SK-N-SH (cell line): ENCODE measurements at regions not wholly inside any gene's neighbourhood (a gene's known extent, or its start where the extent isn't known, plus 50 kb on each side); places are given as distances from the start of the nearest gene placed in this dataset.

Experiments
- CTCF ChIA-PET: fragments of 300-600, 350-600 bp; formaldehyde crosslinking; extraction: SDS; loops from one replicate; lab custom pipeline; 2021; lab: Yijun Ruan, JAX
- POLR2A ChIA-PET: fragments of 350-600 bp; sonication (Branson Sonifier 250); formaldehyde crosslinking; extraction: SDS; loops from one replicate; lab custom pipeline; 2020; ENCODE audit warnings: antibody characterized with exemption, inconsistent platforms; lab: Yijun Ruan, JAX
- DNase-seq: peaks from one replicate; pipeline ENCODE4 v3.0.0; 2012
- H2AFZ ChIP-seq: fragments of 200-600 bp; sonication (generic); 2 replicates; pipeline ENCODE4 v1.8.1; 2016; ENCODE audit warnings: antibody characterized with exemption, mild to moderate bottlenecking, low read depth
- H3F3A ChIP-seq: fragments of 200-600 bp; sonication (generic); replicated peaks from 2 replicates; pipeline ENCODE3; 2016; ENCODE audit warnings: antibody characterized with exemption, mild to moderate bottlenecking; ENCODE audit not compliant: insufficient read depth
- H3K27ac ChIP-seq, 2 experiments: fragments of 200-500 bp in 1 of 2; fragments of 200-600 bp in 1 of 2; sonication (Bioruptor generic) in 1 of 2; sonication (generic), shearing (Covaris generic) in 1 of 2; 2 replicates each; pipeline versions ENCODE4 v1.5.1 to v1.6.1; 2014 to 2016; ENCODE audit warnings: low read depth in 2 of 2, inconsistent platforms in 1 of 2, low read length in 1 of 2, mild to moderate bottlenecking in 1 of 2, mixed read lengths in 1 of 2
- H3K27me3 ChIP-seq: fragments of 200-600 bp; sonication (generic), shearing (Covaris generic); 2 replicates; pipeline ENCODE4 v1.6.1; 2016; ENCODE audit warnings: mixed run types; ENCODE audit not compliant: insufficient read depth
- H3K36me3 ChIP-seq, 2 experiments: fragments of 200-500 bp in 1 of 2; fragments of 200-600 bp in 1 of 2; sonication (Bioruptor generic) in 1 of 2; sonication (generic) in 1 of 2; replicated peaks in 1 of 2; 2 replicates each; pipeline versions ENCODE3 to v1.5.1; 2014 to 2016; ENCODE audit warnings: low read length in 1 of 2, mild to moderate bottlenecking in 1 of 2; ENCODE audit not compliant: insufficient read depth in 2 of 2, control insufficient read depth in 1 of 2
- H3K4me1 ChIP-seq, 2 experiments: fragments of 200-500 bp in 1 of 2; fragments of 200-600 bp in 1 of 2; sonication (Bioruptor generic) in 1 of 2; sonication (generic), shearing (Covaris generic) in 1 of 2; 2 replicates each; pipeline versions ENCODE4 v1.5.1 to v1.6.1; 2014 to 2016; ENCODE audit warnings: low read depth in 1 of 2, low read length in 1 of 2, mixed run types in 1 of 2; ENCODE audit not compliant: insufficient read depth in 2 of 2, control insufficient read depth in 1 of 2
- H3K4me2 ChIP-seq: fragments of 200-600 bp; sonication (generic), shearing (Covaris generic); 2 replicates; pipeline ENCODE4 v1.6.1; 2017; ENCODE audit warnings: mixed run types
- H3K4me3 ChIP-seq, 2 experiments: fragments of 200-500 bp in 1 of 2; fragments of 200-600 bp in 1 of 2; sonication (Bioruptor generic) in 1 of 2; sonication (generic), shearing (Covaris generic) in 1 of 2; 2 replicates each; pipeline versions ENCODE4 v1.5.1 to v1.8.1; 2014 to 2016; ENCODE audit warnings: low read depth in 2 of 2, inconsistent platforms in 1 of 2, low read length in 1 of 2, mild to moderate bottlenecking in 1 of 2, mixed read lengths in 1 of 2, moderate library complexity in 1 of 2
- H3K79me2 ChIP-seq: fragments of 200-600 bp; sonication (generic); 2 replicates; pipeline ENCODE4 v1.8.1; 2017; ENCODE audit warnings: mild to moderate bottlenecking; ENCODE audit not compliant: insufficient read depth
- H3K9ac ChIP-seq: fragments of 200-600 bp; sonication (generic); 2 replicates; pipeline ENCODE4 v1.6.1; 2017; ENCODE audit warnings: mixed run types
- H3K9me2 ChIP-seq: fragments of 200-600 bp; sonication (generic); 2 replicates; pipeline ENCODE4 v1.6.1; 2017; ENCODE audit warnings: mixed run types
- H3K9me3 ChIP-seq: fragments of 200-600 bp; sonication (generic); 2 replicates; pipeline ENCODE4 v1.6.1; 2017; ENCODE audit warnings: mixed run types, mild to moderate bottlenecking, moderate library complexity
- H4K20me1 ChIP-seq: fragments of 200-600 bp; sonication (generic); 2 replicates; pipeline ENCODE4 v1.6.1; 2017; ENCODE audit warnings: mild to moderate bottlenecking, mixed run types; ENCODE audit not compliant: insufficient read depth
- FOXM1 ChIP-seq: IDR thresholded peaks from 2 replicates; pipeline ENCODE4 v1.4.0; 2012; ENCODE audit warnings: low read depth, mild to moderate bottlenecking
- GATA2 ChIP-seq: sonication (generic); formaldehyde crosslinking; IDR thresholded peaks from 2 replicates; pipeline ENCODE4 v1.5.0; 2020; ENCODE audit warnings: mild to moderate bottlenecking, missing genetic modification reagents
- NRF1 ChIP-seq: IDR thresholded peaks from 2 replicates; pipeline ENCODE4 v1.6.1; 2012; ENCODE audit warnings: low read depth, mild to moderate bottlenecking, low read length
- POLR2AphosphoS5 ChIP-seq: IDR thresholded peaks from 2 replicates; pipeline ENCODE4 v1.6.1; 2012; ENCODE audit warnings: low read depth, low read length
- RFX5 ChIP-seq: IDR thresholded peaks from 2 replicates; pipeline ENCODE4 v1.6.1; 2012; ENCODE audit warnings: mild to moderate bottlenecking, improper control_type of control experiment, low read length
- YY1 ChIP-seq: IDR thresholded peaks from 2 replicates; pipeline ENCODE4 v1.4.0; 2012; ENCODE audit warnings: low read depth, mild to moderate bottlenecking
- WGBS: methylation state at CpG from one replicate; pipeline ENCODE4 v1.1.6; 2017; ENCODE audit warnings: low lambda C conversion rate; 5-methylcytosine and 5-hydroxymethylcytosine counted together
- TF ChIP-seq, protein P1 (sequence below): IDR thresholded peaks from 2 replicates; pipeline ENCODE4 v1.4.0; 2012; ENCODE audit warnings: low read depth, borderline replicate concordance
- TF ChIP-seq, protein P2 (sequence below): IDR thresholded peaks from 2 replicates; pipeline ENCODE4 v1.6.1; 2012; ENCODE audit warnings: mild to moderate bottlenecking, low read depth, low read length, moderate library complexity
- TF ChIP-seq, protein P3 (sequence below): fragments of 200-600 bp; sonication (generic); IDR thresholded peaks from 2 replicates; pipeline ENCODE4 v1.6.1; 2017; ENCODE audit warnings: antibody characterized with exemption, mild to moderate bottlenecking, moderate library complexity

DNA sequence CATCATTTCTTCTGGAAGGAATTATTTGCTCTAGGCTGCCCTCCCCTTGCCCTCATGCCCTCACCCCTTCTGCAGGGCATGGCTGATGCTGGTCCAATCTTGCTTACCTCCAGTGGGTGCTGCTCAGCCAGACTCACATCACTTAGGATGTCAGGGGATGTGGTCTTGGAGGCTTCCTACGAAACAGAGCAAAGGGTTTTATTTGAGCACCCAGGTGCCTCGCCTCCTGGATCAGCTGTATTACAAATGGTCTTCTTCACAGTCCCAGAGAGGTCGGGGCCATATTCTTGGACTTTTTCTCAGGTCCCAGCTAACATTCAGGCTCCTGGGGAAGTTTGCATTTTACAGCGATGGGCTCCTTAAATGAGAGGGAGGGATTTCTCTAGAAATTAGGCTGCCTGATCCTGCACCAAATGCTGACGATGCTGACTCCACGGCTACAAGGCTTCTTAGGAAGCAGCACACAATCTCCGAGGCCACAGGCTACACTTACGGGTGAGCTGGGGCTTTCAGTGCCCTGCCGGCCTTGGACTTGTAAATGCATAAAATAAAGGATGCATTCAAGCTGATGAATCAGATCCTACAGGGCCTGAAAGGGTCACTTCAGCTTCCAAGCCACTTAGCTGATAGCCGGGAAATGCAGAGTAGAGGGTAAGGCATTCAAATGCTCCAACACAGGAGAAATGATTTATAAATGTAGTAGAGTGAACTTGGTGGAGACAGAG lies 159.8 kb upstream of the ECI2 start:
- 50% methylated on average over 10 of the region's 10 CpGs for WGBS
- Histone ChIP-seq H3K79me2 (no peaks in the 10 kb centered on the region), H3K9me2 (no peaks in the 10 kb centered on the region), H3K9ac (no peak overlapping the region), H3K27ac (no peak overlapping the region), H4K20me1 (no peaks in the 10 kb centered on the region), H3K4me1 (no peaks in the 10 kb centered on the region), H3K9me3 (no peaks in the 10 kb centered on the region), H3F3A (no peaks in the 10 kb centered on the region), H3K4me3 (no peak overlapping the region), H2AFZ (no peak overlapping the region), H3K36me3 (no peaks in the 10 kb centered on the region), H3K27me3 (no peaks in the 10 kb centered on the region; the same call in 1 of the 2 replicates), H3K4me2 (no peak overlapping the region)
- DNase-seq: no peak
- ChIA-PET CTCF (interaction anchor here (0.7 kb wide), 1 partner anchor 18 kb away, joined by 3 read pairs; no protein-coding TSS in a partner anchor), POLR2A (no interaction called here)
- TF ChIP-seq YY1: no peak

DNA sequence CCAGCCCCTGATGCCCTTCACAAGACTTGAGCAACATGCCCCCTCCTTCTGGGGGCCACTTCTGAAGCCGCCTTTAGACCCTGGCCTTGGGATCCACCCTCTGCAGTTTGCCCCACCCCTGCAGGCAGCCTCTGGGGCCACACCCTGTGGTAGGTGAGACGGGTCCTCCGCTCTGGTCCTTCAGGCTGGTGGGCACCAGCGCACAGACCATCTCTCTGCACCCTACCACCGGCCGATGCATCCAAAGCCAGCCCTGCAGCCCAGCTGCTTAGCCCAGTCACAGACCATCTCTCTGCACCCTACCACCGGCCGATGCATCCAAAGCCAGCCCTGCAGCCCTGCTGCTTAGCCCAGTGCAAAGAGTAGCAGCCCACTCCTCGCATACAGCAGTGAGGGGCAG lies 159.3 kb upstream of the ECI2 start:
- Histone ChIP-seq H2AFZ (no peak overlapping the region), H3K36me3 (no peaks in the 10 kb centered on the region), H3K79me2 (no peaks in the 10 kb centered on the region), H3K27me3 (no peaks in the 10 kb centered on the region; the same call in 1 of the 2 replicates), H3K9me3 (no peaks in the 10 kb centered on the region), H3K9ac (no peak overlapping the region), H3K4me3 (no peak overlapping the region), H4K20me1 (no peaks in the 10 kb centered on the region), H3K4me2 (no peak overlapping the region), H3K9me2 (no peaks in the 10 kb centered on the region), H3K27ac (no peak overlapping the region), H3K4me1 (no peaks in the 10 kb centered on the region), H3F3A (no peaks in the 10 kb centered on the region)
- ChIA-PET POLR2A (no interaction called here), CTCF (no interaction called here)
- no peak for TF ChIP-seq POLR2AphosphoS5
- TF ChIP-seq GATA2 (CRISPR knock-in tag): no peak
- no peak for TF ChIP-seq RFX5
- TF ChIP-seq, protein P1, sequence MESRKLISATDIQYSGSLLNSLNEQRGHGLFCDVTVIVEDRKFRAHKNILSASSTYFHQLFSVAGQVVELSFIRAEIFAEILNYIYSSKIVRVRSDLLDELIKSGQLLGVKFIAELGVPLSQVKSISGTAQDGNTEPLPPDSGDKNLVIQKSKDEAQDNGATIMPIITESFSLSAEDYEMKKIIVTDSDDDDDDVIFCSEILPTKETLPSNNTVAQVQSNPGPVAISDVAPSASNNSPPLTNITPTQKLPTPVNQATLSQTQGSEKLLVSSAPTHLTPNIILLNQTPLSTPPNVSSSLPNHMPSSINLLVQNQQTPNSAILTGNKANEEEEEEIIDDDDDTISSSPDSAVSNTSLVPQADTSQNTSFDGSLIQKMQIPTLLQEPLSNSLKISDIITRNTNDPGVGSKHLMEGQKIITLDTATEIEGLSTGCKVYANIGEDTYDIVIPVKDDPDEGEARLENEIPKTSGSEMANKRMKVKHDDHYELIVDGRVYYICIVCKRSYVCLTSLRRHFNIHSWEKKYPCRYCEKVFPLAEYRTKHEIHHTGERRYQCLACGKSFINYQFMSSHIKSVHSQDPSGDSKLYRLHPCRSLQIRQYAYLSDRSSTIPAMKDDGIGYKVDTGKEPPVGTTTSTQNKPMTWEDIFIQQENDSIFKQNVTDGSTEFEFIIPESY: no peak
- TF ChIP-seq, protein P2, sequence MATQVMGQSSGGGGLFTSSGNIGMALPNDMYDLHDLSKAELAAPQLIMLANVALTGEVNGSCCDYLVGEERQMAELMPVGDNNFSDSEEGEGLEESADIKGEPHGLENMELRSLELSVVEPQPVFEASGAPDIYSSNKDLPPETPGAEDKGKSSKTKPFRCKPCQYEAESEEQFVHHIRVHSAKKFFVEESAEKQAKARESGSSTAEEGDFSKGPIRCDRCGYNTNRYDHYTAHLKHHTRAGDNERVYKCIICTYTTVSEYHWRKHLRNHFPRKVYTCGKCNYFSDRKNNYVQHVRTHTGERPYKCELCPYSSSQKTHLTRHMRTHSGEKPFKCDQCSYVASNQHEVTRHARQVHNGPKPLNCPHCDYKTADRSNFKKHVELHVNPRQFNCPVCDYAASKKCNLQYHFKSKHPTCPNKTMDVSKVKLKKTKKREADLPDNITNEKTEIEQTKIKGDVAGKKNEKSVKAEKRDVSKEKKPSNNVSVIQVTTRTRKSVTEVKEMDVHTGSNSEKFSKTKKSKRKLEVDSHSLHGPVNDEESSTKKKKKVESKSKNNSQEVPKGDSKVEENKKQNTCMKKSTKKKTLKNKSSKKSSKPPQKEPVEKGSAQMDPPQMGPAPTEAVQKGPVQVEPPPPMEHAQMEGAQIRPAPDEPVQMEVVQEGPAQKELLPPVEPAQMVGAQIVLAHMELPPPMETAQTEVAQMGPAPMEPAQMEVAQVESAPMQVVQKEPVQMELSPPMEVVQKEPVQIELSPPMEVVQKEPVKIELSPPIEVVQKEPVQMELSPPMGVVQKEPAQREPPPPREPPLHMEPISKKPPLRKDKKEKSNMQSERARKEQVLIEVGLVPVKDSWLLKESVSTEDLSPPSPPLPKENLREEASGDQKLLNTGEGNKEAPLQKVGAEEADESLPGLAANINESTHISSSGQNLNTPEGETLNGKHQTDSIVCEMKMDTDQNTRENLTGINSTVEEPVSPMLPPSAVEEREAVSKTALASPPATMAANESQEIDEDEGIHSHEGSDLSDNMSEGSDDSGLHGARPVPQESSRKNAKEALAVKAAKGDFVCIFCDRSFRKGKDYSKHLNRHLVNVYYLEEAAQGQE: no peak
- no peak for TF ChIP-seq NRF1
- TF ChIP-seq, protein P3, sequence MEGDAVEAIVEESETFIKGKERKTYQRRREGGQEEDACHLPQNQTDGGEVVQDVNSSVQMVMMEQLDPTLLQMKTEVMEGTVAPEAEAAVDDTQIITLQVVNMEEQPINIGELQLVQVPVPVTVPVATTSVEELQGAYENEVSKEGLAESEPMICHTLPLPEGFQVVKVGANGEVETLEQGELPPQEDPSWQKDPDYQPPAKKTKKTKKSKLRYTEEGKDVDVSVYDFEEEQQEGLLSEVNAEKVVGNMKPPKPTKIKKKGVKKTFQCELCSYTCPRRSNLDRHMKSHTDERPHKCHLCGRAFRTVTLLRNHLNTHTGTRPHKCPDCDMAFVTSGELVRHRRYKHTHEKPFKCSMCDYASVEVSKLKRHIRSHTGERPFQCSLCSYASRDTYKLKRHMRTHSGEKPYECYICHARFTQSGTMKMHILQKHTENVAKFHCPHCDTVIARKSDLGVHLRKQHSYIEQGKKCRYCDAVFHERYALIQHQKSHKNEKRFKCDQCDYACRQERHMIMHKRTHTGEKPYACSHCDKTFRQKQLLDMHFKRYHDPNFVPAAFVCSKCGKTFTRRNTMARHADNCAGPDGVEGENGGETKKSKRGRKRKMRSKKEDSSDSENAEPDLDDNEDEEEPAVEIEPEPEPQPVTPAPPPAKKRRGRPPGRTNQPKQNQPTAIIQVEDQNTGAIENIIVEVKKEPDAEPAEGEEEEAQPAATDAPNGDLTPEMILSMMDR: no peak
- TF ChIP-seq FOXM1: no peak
- no peak for DNase-seq
- no CpG with 5 or more reads among the region's 9 CpGs for WGBS
